ENCODE measurements at regions not wholly inside any gene's neighbourhood (a gene's known extent, or its start where the extent isn't known, plus 50 kb on each side); places are given as distances from the start of the nearest gene placed in this dataset.

DNA sequence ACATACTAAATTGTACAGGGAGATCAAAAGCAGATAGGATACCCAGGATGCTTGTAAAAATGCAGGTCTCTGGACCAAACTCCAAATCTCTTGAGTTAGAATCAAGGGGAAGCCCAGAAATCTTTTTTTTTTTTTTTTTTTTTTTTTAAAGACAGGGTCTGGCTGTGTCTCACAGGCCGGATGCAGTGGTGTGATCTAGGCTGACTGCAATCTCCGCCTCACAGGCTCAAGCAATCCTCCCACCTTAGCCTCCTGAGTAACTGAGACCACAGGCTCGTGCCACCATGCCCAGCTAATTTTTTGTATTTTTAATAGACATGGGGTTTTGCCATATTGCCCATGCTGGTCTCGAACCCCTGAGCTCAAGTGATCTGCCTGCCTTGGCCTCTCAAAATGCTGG is 373.5 kb downstream of the SHQ1 start:
- Histone ChIP-seq H3K4me2 (no peak overlapping the region), H3K27ac (ENCODE audit: low read depth) (no peak overlapping the region), H4K20me1 (replicated peaks; ENCODE audit: insufficient read depth) (no peaks in the 10 kb centered on the region), H3K4me3 (no peak overlapping the region), H3K9me2 (ENCODE audit: insufficient read depth) (no peaks in the 10 kb centered on the region), H3K27me3 (ENCODE audit: insufficient read depth) (no peaks in the 10 kb centered on the region), H3K4me1 (ENCODE audit: insufficient read depth) (peaks cover 5% of the 10 kb centered on the region; the same call in 1 of the 2 replicates), H2AFZ (no peak overlapping the region), H3K36me3 (ENCODE audit: insufficient read depth) (no peaks in the 10 kb centered on the region), H3K79me2 (replicated peaks; ENCODE audit: insufficient read depth) (no peaks in the 10 kb centered on the region), H3F3A (replicated peaks; ENCODE audit: low read depth) (no peaks in the 10 kb centered on the region)
- DNase-seq (ENCODE audit: low spot score) (no peak), ATAC-seq (no peak)
- H3K4me3 Mint-ChIP-seq, result no peak overlapping the region
- H3K27ac Mint-ChIP-seq, result no peak overlapping the region
- H3K36me3 Mint-ChIP-seq (ENCODE audit: low read depth), result no peaks in the 10 kb centered on the region
- TF ChIP-seq NANOG (IDR thresholded peaks at IDR 0.05; ENCODE audit: borderline replicate concordance) (no peak), POLR2AphosphoS5 (IDR thresholded peaks at IDR 0.05; ENCODE audit: low read depth) (no peak), STAT1 (IDR thresholded peaks at IDR 0.05; ENCODE audit: unreplicated experiment) (no peak), CREB1 (CRISPR knock-in tag; IDR thresholded peaks at IDR 0.05; ENCODE audit: low read depth) (no peak), ZNF331 (CRISPR knock-in tag; IDR thresholded peaks at IDR 0.05; ENCODE audit: low read depth) (no peak), EZH2phosphoT487 (IDR thresholded peaks at IDR 0.05; ENCODE audit: unreplicated experiment) (no peak), ZNF114 (CRISPR knock-in tag; IDR thresholded peaks at IDR 0.05) (no peak), EZH2 (IDR thresholded peaks at IDR 0.05; ENCODE audit: low read depth, unreplicated experiment) (no peak)
- TF ChIP-seq, protein P1, sequence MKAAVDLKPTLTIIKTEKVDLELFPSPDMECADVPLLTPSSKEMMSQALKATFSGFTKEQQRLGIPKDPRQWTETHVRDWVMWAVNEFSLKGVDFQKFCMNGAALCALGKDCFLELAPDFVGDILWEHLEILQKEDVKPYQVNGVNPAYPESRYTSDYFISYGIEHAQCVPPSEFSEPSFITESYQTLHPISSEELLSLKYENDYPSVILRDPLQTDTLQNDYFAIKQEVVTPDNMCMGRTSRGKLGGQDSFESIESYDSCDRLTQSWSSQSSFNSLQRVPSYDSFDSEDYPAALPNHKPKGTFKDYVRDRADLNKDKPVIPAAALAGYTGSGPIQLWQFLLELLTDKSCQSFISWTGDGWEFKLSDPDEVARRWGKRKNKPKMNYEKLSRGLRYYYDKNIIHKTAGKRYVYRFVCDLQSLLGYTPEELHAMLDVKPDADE (IDR thresholded peaks at IDR 0.05), result no peak
- TF ChIP-seq, protein P2, sequence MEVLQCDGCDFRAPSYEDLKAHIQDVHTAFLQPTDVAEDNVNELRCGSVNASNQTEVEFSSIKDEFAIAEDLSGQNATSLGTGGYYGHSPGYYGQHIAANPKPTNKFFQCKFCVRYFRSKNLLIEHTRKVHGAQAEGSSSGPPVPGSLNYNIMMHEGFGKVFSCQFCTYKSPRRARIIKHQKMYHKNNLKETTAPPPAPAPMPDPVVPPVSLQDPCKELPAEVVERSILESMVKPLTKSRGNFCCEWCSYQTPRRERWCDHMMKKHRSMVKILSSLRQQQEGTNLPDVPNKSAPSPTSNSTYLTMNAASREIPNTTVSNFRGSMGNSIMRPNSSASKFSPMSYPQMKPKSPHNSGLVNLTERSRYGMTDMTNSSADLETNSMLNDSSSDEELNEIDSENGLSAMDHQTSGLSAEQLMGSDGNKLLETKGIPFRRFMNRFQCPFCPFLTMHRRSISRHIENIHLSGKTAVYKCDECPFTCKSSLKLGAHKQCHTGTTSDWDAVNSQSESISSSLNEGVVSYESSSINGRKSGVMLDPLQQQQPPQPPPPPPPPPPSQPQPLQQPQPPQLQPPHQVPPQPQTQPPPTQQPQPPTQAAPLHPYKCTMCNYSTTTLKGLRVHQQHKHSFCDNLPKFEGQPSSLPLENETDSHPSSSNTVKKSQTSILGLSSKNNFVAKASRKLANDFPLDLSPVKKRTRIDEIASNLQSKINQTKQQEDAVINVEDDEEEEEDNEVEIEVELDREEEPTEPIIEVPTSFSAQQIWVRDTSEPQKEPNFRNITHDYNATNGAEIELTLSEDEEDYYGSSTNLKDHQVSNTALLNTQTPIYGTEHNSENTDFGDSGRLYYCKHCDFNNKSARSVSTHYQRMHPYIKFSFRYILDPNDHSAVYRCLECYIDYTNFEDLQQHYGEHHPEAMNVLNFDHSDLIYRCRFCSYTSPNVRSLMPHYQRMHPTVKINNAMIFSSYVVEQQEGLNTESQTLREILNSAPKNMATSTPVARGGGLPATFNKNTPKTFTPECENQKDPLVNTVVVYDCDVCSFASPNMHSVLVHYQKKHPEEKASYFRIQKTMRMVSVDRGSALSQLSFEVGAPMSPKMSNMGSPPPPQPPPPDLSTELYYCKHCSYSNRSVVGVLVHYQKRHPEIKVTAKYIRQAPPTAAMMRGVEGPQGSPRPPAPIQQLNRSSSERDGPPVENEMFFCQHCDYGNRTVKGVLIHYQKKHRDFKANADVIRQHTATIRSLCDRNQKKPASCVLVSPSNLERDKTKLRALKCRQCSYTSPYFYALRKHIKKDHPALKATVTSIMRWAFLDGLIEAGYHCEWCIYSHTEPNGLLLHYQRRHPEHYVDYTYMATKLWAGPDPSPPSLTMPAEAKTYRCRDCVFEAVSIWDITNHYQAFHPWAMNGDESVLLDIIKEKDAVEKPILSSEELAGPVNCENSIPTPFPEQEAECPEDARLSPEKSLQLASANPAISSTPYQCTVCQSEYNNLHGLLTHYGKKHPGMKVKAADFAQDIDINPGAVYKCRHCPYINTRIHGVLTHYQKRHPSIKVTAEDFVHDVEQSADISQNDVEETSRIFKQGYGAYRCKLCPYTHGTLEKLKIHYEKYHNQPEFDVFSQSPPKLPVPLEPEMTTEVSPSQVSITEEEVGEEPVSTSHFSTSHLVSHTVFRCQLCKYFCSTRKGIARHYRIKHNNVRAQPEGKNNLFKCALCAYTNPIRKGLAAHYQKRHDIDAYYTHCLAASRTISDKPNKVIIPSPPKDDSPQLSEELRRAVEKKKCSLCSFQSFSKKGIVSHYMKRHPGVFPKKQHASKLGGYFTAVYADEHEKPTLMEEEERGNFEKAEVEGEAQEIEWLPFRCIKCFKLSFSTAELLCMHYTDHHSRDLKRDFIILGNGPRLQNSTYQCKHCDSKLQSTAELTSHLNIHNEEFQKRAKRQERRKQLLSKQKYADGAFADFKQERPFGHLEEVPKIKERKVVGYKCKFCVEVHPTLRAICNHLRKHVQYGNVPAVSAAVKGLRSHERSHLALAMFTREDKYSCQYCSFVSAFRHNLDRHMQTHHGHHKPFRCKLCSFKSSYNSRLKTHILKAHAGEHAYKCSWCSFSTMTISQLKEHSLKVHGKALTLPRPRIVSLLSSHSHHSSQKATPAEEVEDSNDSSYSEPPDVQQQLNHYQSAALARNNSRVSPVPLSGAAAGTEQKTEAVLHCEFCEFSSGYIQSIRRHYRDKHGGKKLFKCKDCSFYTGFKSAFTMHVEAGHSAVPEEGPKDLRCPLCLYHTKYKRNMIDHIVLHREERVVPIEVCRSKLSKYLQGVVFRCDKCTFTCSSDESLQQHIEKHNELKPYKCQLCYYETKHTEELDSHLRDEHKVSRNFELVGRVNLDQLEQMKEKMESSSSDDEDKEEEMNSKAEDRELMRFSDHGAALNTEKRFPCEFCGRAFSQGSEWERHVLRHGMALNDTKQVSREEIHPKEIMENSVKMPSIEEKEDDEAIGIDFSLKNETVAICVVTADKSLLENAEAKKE (CRISPR knock-in tag; IDR thresholded peaks at IDR 0.05), result no peak
- TF ChIP-seq, protein P3, sequence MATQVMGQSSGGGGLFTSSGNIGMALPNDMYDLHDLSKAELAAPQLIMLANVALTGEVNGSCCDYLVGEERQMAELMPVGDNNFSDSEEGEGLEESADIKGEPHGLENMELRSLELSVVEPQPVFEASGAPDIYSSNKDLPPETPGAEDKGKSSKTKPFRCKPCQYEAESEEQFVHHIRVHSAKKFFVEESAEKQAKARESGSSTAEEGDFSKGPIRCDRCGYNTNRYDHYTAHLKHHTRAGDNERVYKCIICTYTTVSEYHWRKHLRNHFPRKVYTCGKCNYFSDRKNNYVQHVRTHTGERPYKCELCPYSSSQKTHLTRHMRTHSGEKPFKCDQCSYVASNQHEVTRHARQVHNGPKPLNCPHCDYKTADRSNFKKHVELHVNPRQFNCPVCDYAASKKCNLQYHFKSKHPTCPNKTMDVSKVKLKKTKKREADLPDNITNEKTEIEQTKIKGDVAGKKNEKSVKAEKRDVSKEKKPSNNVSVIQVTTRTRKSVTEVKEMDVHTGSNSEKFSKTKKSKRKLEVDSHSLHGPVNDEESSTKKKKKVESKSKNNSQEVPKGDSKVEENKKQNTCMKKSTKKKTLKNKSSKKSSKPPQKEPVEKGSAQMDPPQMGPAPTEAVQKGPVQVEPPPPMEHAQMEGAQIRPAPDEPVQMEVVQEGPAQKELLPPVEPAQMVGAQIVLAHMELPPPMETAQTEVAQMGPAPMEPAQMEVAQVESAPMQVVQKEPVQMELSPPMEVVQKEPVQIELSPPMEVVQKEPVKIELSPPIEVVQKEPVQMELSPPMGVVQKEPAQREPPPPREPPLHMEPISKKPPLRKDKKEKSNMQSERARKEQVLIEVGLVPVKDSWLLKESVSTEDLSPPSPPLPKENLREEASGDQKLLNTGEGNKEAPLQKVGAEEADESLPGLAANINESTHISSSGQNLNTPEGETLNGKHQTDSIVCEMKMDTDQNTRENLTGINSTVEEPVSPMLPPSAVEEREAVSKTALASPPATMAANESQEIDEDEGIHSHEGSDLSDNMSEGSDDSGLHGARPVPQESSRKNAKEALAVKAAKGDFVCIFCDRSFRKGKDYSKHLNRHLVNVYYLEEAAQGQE (IDR thresholded peaks at IDR 0.05; ENCODE audit: unreplicated experiment), result no peak
- H3K9me3 Mint-ChIP-seq, result no peaks in the 10 kb centered on the region
- peaks cover 9% of the 10 kb centered on the region for H3K4me1 Mint-ChIP-seq
- no peaks in the 10 kb centered on the region for H3K27me3 Mint-ChIP-seq (ENCODE audit: insufficient read depth, low read depth, poor library complexity)
